CD8-positive, alpha-beta memory T cell (primary cell): ENCODE measurements at regions not wholly inside any gene's neighbourhood (a gene's known extent, or its start where the extent isn't known, plus 50 kb on each side); places are given as distances from the start of the nearest gene placed in this dataset.

Experiments used
- CTCF ChIA-PET: fragments of 350-600 bp; sonication (Branson Sonifier 250); formaldehyde crosslinking; loops from one replicate; lab custom pipeline; 2021; ENCODE audit warnings: antibody characterized with exemption; lab: Charles Lee
- POLR2A ChIA-PET: fragments of 350-600 bp; sonication (Branson Sonifier 250); formaldehyde crosslinking; loops from one replicate; lab custom pipeline; 2021; ENCODE audit warnings: antibody characterized with exemption; lab: Charles Lee
- DNase-seq, 5 donors: peaks; one replicate each; pipeline versions ENCODE4 v3.0.0 to v3.0.0-alpha.2; 2020 to 2022; ENCODE audit warnings: mixed read lengths in 1 of 5
- H3K27ac ChIP-seq: one replicate; pipeline ENCODE4 v1.7.0; 2013; ENCODE audit warnings: low read depth, mild to moderate bottlenecking, low read length, moderate library complexity
- H3K27me3 ChIP-seq: 2 replicates; pipeline ENCODE4 v1.7.0; 2013; ENCODE audit warnings: low read length, mild to moderate bottlenecking; ENCODE audit not compliant: insufficient read depth, poor library complexity, severe bottlenecking
- H3K36me3 ChIP-seq: 2 replicates; pipeline ENCODE4 v1.7.0; 2013; ENCODE audit warnings: mild to moderate bottlenecking, low read length, moderate library complexity; ENCODE audit not compliant: insufficient read depth
- H3K4me1 ChIP-seq: 2 replicates; pipeline ENCODE4 v1.7.0; 2013; ENCODE audit warnings: mild to moderate bottlenecking, low read length, moderate library complexity; ENCODE audit not compliant: insufficient read depth
- H3K4me3 ChIP-seq: 2 replicates; pipeline ENCODE4 v1.7.0; 2013; ENCODE audit warnings: mild to moderate bottlenecking, low read length
- H3K9me3 ChIP-seq: 2 replicates; pipeline ENCODE4 v1.7.0; 2013; ENCODE audit warnings: mild to moderate bottlenecking, low read length
- H3K27ac Mint-ChIP-seq, 8 donors: one replicate each; pipeline ENCODE4 v1.8.0; 2020 to 2021; ENCODE audit warnings: mixed read lengths in 8 of 8, mild to moderate bottlenecking in 6 of 8, inconsistent platforms in 3 of 8, moderate library complexity in 3 of 8
- H3K27me3 Mint-ChIP-seq, 2 donors: one replicate each; pipeline ENCODE4 v1.8.0; 2020 to 2021; ENCODE audit warnings: mixed read lengths in 2 of 2, mild to moderate bottlenecking in 1 of 2, moderate library complexity in 1 of 2
- H3K36me3 Mint-ChIP-seq, 3 donors: one replicate each; pipeline ENCODE4 v1.8.0; 2020 to 2021; ENCODE audit warnings: mixed read lengths in 3 of 3, inconsistent platforms in 1 of 3, mild to moderate bottlenecking in 1 of 3
- H3K4me1 Mint-ChIP-seq, 3 donors: one replicate each; pipeline ENCODE4 v1.8.0; 2020 to 2021; ENCODE audit warnings: mixed read lengths in 3 of 3, inconsistent platforms in 1 of 3, mild to moderate bottlenecking in 1 of 3
- H3K4me3 Mint-ChIP-seq, 7 donors: one replicate each; pipeline ENCODE4 v1.8.0; 2020 to 2021; ENCODE audit warnings: mixed read lengths in 7 of 7, mild to moderate bottlenecking in 6 of 7, moderate library complexity in 4 of 7, inconsistent platforms in 2 of 7
- H3K9me3 Mint-ChIP-seq, 5 donors: one replicate each; pipeline ENCODE4 v1.8.0; 2020 to 2022; ENCODE audit warnings: mixed read lengths in 5 of 5, mild to moderate bottlenecking in 3 of 5, moderate library complexity in 2 of 5, inconsistent platforms in 1 of 5

DNA sequence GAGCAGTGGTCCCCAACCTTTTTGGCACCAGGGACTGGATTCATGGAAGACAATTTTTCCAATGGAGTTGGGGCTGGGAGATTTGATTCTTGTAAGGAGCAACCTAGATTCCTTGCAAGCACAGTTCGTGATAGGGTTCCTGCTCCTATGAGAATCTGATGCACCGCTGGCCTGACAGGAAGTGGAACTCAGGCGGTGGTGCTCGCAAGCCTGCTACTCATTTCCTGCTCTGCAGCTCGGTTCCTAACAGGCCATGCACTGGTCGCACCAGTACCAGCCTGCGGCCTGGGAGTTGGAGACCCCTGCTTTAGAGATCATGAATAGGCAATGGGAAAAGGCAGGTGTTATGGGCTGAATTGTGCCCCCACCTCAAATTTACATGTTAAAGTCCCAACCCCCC is 131.2 kb downstream of the PFDN4 start:
- H3K27ac Mint-ChIP-seq = peak overlapping the region in 1 of 8 donors; percentile 6
- POLR2A ChIA-PET = no interaction called here

GRCh38 chr20:54340206-54340605 is 132.3 kb downstream of the PFDN4 start:
- no peaks in the 10 kb centered on the region for H3K36me3 ChIP-seq
- no peak overlapping the region for H3K27ac Mint-ChIP-seq
- no peaks in the 10 kb centered on the region for H3K4me1 ChIP-seq
- ChIA-PET CTCF (no interaction called here), POLR2A (no interaction called here)
- H3K27me3 Mint-ChIP-seq = peaks cover 3 to 4% of the 10 kb centered on the region in 2 donors
- no peaks in the 10 kb centered on the region for H3K27me3 ChIP-seq
- H3K9me3 Mint-ChIP-seq = peaks cover 0 to 2% (median 0%) of the 10 kb centered on the region in 5 donors
- no peak overlapping the region for H3K4me3 Mint-ChIP-seq
- no peaks in the 10 kb centered on the region for H3K4me1 Mint-ChIP-seq
- H3K9me3 ChIP-seq = no peaks in the 10 kb centered on the region
- H3K27ac ChIP-seq = no peak overlapping the region
- H3K4me3 ChIP-seq = no peak overlapping the region
- no peak for DNase-seq
- no peaks in the 10 kb centered on the region for H3K36me3 Mint-ChIP-seq

More for the DNA sequence above, 131.2 kb downstream of the PFDN4 start:
- no peak overlapping the region for H3K4me3 Mint-ChIP-seq
- H3K36me3 ChIP-seq = no peaks in the 10 kb centered on the region
- no peaks in the 10 kb centered on the region for H3K9me3 ChIP-seq
- no peaks in the 10 kb centered on the region for H3K4me1 ChIP-seq
- no peaks in the 10 kb centered on the region for H3K36me3 Mint-ChIP-seq
- H3K27me3 ChIP-seq = no peaks in the 10 kb centered on the region
- H3K27ac ChIP-seq = no peak overlapping the region
- H3K27me3 Mint-ChIP-seq = peaks cover 7% of the 10 kb centered on the region in 2 donors
- CTCF ChIA-PET = no interaction called here
- peaks cover 0 to 2% (median 0%) of the 10 kb centered on the region in 5 donors for H3K9me3 Mint-ChIP-seq
- no peak overlapping the region for H3K4me3 ChIP-seq
- no peaks in the 10 kb centered on the region for H3K4me1 Mint-ChIP-seq
- DNase-seq = no peak

DNA sequence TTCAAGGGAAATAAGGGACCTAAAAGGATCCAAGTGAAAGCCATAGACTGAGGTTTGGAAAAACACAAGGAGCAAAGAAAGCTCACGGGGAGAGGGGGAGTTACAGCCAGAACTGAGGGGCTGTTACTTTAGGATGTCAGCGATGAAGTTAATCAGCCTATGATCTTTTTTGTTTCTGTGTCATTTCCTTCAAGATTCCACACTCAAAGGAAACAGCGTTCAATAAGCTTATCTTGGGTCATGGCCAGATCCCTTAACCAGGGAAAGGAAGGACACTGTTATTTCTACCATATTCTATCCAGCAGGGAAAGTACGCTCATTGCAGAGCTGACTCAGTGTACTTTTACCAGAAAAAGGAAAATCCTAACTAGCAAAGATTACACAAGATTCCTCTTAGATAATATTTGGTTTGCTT is 132.8 kb downstream of the PFDN4 start:
- H3K27ac Mint-ChIP-seq = no peak overlapping the region
- peaks cover 0 to 2% (median 0%) of the 10 kb centered on the region in 5 donors for H3K9me3 Mint-ChIP-seq
- Histone ChIP-seq H3K27me3 (no peaks in the 10 kb centered on the region), H3K9me3 (no peaks in the 10 kb centered on the region), H3K36me3 (no peaks in the 10 kb centered on the region), H3K4me1 (no peaks in the 10 kb centered on the region), H3K27ac (no peak overlapping the region), H3K4me3 (no peak overlapping the region)
- no peak for DNase-seq
- H3K4me1 Mint-ChIP-seq = no peaks in the 10 kb centered on the region
- H3K36me3 Mint-ChIP-seq = no peaks in the 10 kb centered on the region
- H3K27me3 Mint-ChIP-seq = peaks cover 3 to 6% of the 10 kb centered on the region in 2 donors
- ChIA-PET POLR2A (no interaction called here), CTCF (no interaction called here)
- no peak overlapping the region for H3K4me3 Mint-ChIP-seq

DNA sequence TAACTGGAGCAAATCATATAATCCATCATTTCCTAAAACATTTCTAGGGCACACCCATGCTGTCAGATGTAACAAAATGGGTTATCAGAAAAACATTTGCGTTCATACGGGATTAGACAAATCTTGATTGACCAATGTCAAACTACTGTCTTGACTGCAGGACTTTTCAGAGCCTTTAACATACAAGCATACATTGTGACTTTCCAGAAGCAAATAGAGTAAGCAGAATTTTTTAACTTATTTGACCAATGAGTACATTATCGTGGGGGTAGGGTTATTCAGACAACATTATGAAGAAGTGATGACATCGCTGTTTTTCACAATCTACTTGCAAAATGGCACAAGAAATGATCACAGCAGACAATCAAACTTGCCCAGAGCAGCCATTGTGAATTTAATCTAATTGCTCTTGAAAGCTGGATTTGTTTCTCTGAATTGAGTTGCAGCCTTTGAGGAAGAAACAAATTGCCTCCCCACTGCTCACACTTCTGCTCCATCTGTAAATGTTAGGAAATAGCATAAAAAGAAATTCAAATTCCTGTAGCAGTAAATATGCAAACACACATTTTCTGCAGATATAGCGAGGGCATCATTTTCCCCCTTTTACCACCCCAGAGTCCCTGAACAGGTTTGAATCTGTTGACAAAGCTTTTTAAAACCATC is 133.0 kb upstream of the DOK5 start:
- Mint-ChIP-seq H3K36me3 (no peaks in the 10 kb centered on the region), H3K4me1 (no peaks in the 10 kb centered on the region), H3K27ac (no peak overlapping the region), H3K9me3 (no peaks in the 10 kb centered on the region), H3K4me3 (no peak overlapping the region), H3K27me3 (peaks cover 6 to 8% of the 10 kb centered on the region in 2 donors)
- ChIA-PET POLR2A (no interaction called here), CTCF (no interaction called here)
- no peak overlapping the region for H3K4me3 ChIP-seq
- DNase-seq = no peak
- H3K9me3 ChIP-seq = no peaks in the 10 kb centered on the region
- H3K27me3 ChIP-seq = no peaks in the 10 kb centered on the region
- H3K36me3 ChIP-seq = no peaks in the 10 kb centered on the region
- no peak overlapping the region for H3K27ac ChIP-seq
- H3K4me1 ChIP-seq = no peaks in the 10 kb centered on the region

DNA sequence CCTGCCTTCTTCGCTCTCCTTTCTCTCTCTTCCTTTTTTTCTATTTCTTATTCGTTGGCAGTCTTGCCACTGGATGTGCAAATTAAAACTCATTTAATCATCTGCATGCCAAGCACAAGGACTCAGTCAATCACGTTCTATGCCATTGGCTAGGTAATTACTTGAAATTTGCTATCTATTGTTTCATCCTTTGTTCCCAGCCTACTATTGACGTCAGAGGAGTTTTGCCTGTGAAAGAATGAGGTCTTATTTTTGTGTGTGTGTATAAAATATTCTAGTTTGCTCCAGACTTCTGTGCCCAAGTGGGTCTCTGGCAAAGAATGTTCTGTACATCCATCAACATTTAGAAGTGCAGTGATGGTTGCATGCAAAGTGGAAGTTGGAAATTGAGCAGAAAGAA is 132.3 kb upstream of the DOK5 start:
- no peak for DNase-seq
- H3K36me3 Mint-ChIP-seq = no peaks in the 10 kb centered on the region
- H3K4me3 Mint-ChIP-seq = no peak overlapping the region
- Histone ChIP-seq H3K36me3 (no peaks in the 10 kb centered on the region), H3K27ac (no peak overlapping the region), H3K4me3 (no peak overlapping the region), H3K9me3 (no peaks in the 10 kb centered on the region), H3K27me3 (no peaks in the 10 kb centered on the region), H3K4me1 (no peaks in the 10 kb centered on the region)
- no peaks in the 10 kb centered on the region for H3K4me1 Mint-ChIP-seq
- ChIA-PET CTCF (no interaction called here), POLR2A (no interaction called here)
- peaks cover 6 to 8% of the 10 kb centered on the region in 2 donors for H3K27me3 Mint-ChIP-seq
- peak overlapping the region in 1 of 8 donors; percentile 75 for H3K27ac Mint-ChIP-seq
- H3K9me3 Mint-ChIP-seq = peaks cover 0 to 2% (median 0%) of the 10 kb centered on the region in 5 donors

DNA sequence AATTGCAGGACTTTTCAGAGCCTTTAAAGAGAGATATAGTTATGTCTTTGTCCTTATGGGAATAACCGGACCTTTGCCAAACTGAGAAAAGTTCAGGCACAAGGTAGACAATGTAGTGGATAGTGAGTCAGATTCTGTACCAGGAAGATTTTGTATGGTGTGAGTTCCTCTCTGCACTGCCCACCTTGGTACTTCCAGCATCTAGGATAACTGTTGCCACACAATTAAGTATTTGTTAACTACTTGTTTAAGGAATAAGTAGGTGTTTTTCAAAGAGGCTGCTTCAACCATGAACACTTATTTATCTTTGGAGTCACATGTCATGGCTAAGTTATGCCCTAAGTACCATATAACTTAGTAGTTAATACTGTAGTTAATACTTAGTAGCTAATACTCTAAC is 131.8 kb upstream of the DOK5 start:
- no peak overlapping the region for H3K4me3 Mint-ChIP-seq
- H3K27me3 ChIP-seq = no peaks in the 10 kb centered on the region
- H3K27me3 Mint-ChIP-seq = peaks cover 6 to 9% of the 10 kb centered on the region in 2 donors
- ChIA-PET CTCF (no interaction called here), POLR2A (no interaction called here)
- no peak overlapping the region for H3K27ac ChIP-seq
- no peaks in the 10 kb centered on the region for H3K36me3 ChIP-seq
- H3K27ac Mint-ChIP-seq = no peak overlapping the region
- H3K4me1 ChIP-seq = no peaks in the 10 kb centered on the region
- H3K9me3 Mint-ChIP-seq = peaks cover 0 to 2% (median 0%) of the 10 kb centered on the region in 5 donors
- DNase-seq = no peak
- no peaks in the 10 kb centered on the region for H3K4me1 Mint-ChIP-seq
- no peaks in the 10 kb centered on the region for H3K36me3 Mint-ChIP-seq
- no peak overlapping the region for H3K4me3 ChIP-seq
- no peaks in the 10 kb centered on the region for H3K9me3 ChIP-seq

DNA sequence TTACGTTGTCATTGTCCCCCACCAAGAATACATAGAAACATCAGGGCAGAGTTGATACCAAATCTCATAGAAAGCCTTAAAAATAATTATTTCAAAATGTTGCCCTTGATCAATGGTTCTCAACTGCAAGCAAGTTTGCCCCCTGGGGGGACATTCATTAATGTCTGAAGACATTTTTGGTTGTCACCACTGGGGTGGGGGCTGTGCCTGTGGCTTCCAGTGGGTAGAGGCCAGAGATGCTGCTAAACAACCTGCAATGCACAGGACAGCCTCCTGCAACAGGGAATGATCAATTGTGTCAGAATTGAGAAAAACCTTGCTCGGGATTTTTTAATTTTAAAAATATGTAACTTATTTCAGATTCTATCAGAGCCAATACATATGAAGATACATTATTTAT is 130.6 kb upstream of the DOK5 start:
- ChIA-PET CTCF (no interaction called here), POLR2A (no interaction called here)
- Histone ChIP-seq H3K4me1 (no peaks in the 10 kb centered on the region), H3K9me3 (no peaks in the 10 kb centered on the region), H3K4me3 (no peak overlapping the region), H3K27ac (no peak overlapping the region), H3K36me3 (no peaks in the 10 kb centered on the region), H3K27me3 (no peaks in the 10 kb centered on the region)
- Mint-ChIP-seq H3K4me1 (no peaks in the 10 kb centered on the region), H3K36me3 (no peaks in the 10 kb centered on the region), H3K4me3 (no peak overlapping the region), H3K27me3 (peaks cover 3 to 12% of the 10 kb centered on the region in 2 donors), H3K27ac (no peak overlapping the region), H3K9me3 (peaks cover 0 to 3% (median 0%) of the 10 kb centered on the region in 5 donors)
- no peak for DNase-seq

- Histone ChIP-seq H3K4me1 (no peaks in the 10 kb centered on the region), H3K4me3 (no peak overlapping the region), H3K9me3 (no peaks in the 10 kb centered on the region), H3K27ac (no peak overlapping the region), H3K27me3 (no peaks in the 10 kb centered on the region), H3K36me3 (no peaks in the 10 kb centered on the region)
- no peak overlapping the region for H3K4me3 Mint-ChIP-seq
- no peak for DNase-seq
- H3K36me3 Mint-ChIP-seq = no peaks in the 10 kb centered on the region
- no peaks in the 10 kb centered on the region for H3K4me1 Mint-ChIP-seq
- H3K27me3 Mint-ChIP-seq = peaks cover 3 to 12% of the 10 kb centered on the region in 2 donors
- CTCF ChIA-PET = no interaction called here
- H3K9me3 Mint-ChIP-seq = peaks cover 0 to 3% (median 0%) of the 10 kb centered on the region in 5 donors
- no peak overlapping the region for H3K27ac Mint-ChIP-seq
- POLR2A ChIA-PET = no interaction called here
Observed at GRCh38 chr20:54345301-54345724, 130.1 kb upstream of the DOK5 start.
